Central memory CD8-positive, alpha-beta T cell (primary cell): ENCODE measurements at regions not wholly inside any gene's neighbourhood (a gene's known extent, or its start where the extent isn't known, plus 50 kb on each side); places are given as distances from the start of the nearest gene placed in this dataset.
"Not testable (repeated sequence)": the region's sequence is repeated elsewhere in the genome, so short reads cannot be mapped to it uniquely, and the experiment has no call there.

Source experiments
- ATAC-seq: fragments of 150-1000 bp; cut with Tn5 transposase; replicated peaks from 2 replicates; pipeline ENCODE4 v1.10.0; 2022; ENCODE audit warnings: mild to moderate bottlenecking, moderate FRiP score, moderate number of reproducible peaks; ENCODE audit not compliant: poor library complexity, severe bottlenecking; ENCODE audit errors: extremely low read depth
- DNase-seq, 2 donors: peaks; one replicate each; pipeline ENCODE4 v3.0.0; 2021; ENCODE audit warnings: low spot score in 2 of 2
- H3K27ac Mint-ChIP-seq: one replicate; pipeline ENCODE4 v1.8.0; 2022; ENCODE audit warnings: low read depth, mild to moderate bottlenecking, moderate library complexity, mixed read lengths
- H3K27me3 Mint-ChIP-seq: one replicate; pipeline ENCODE4 v1.8.0; 2022; ENCODE audit warnings: mixed read lengths
- H3K36me3 Mint-ChIP-seq: one replicate; pipeline ENCODE4 v1.8.0; 2022; ENCODE audit warnings: mild to moderate bottlenecking, moderate library complexity, mixed read lengths; ENCODE audit not compliant: insufficient read depth
- H3K4me1 Mint-ChIP-seq: one replicate; pipeline ENCODE4 v1.8.0; 2022; ENCODE audit warnings: mixed read lengths
- H3K4me3 Mint-ChIP-seq: one replicate; pipeline ENCODE4 v1.8.0; 2022; ENCODE audit warnings: mild to moderate bottlenecking, moderate library complexity, mixed read lengths
- H3K9me3 Mint-ChIP-seq: one replicate; pipeline ENCODE4 v1.8.0; 2022; ENCODE audit warnings: mixed read lengths

- Mint-ChIP-seq H3K27me3 (no peaks in the 10 kb centered on the region), H3K4me1 (no peaks in the 10 kb centered on the region), H3K36me3 (no peaks in the 10 kb centered on the region), H3K27ac (no peak overlapping the region), H3K4me3 (no peak overlapping the region), H3K9me3 (no peaks in the 10 kb centered on the region)
- ATAC-seq: no peak
- no peak for DNase-seq
These were observed 1111.8 kb upstream of the ACO1 start for GRCh38 chr9:31272456-31273295.

GRCh38 chr9:31275419-31275818, 1109.0 kb upstream of the ACO1 start:
- no peak for ATAC-seq
- Mint-ChIP-seq H3K27ac (no peak overlapping the region), H3K9me3 (no peaks in the 10 kb centered on the region), H3K36me3 (no peaks in the 10 kb centered on the region), H3K4me3 (no peak overlapping the region), H3K27me3 (no peaks in the 10 kb centered on the region), H3K4me1 (peaks cover 13% of the 10 kb centered on the region)
- no peak for DNase-seq

GRCh38 chr9:31290731-31291130, 1093.7 kb upstream of the ACO1 start:
- no peaks in the 10 kb centered on the region for H3K27me3 Mint-ChIP-seq
- DNase-seq (no peak), ATAC-seq (no peak)
- peaks cover 9% of the 10 kb centered on the region for H3K4me1 Mint-ChIP-seq
- peaks cover 8% of the 10 kb centered on the region for H3K9me3 Mint-ChIP-seq
- peaks cover 2% of the 10 kb centered on the region for H3K36me3 Mint-ChIP-seq
- H3K4me3 Mint-ChIP-seq: no peak overlapping the region
- no peak overlapping the region for H3K27ac Mint-ChIP-seq

- DNase-seq (no peak), ATAC-seq (peak; percentile 14)
- Mint-ChIP-seq H3K4me3 (peak overlapping the region; percentile 35), H3K9me3 (no peaks in the 10 kb centered on the region), H3K4me1 (peaks cover 16% of the 10 kb centered on the region), H3K27me3 (no peaks in the 10 kb centered on the region), H3K36me3 (peaks cover 2% of the 10 kb centered on the region), H3K27ac (peak overlapping the region; percentile 45)
These were observed 1081.6 kb upstream of the ACO1 start for GRCh38 chr9:31302620-31303418.

- peaks cover 16% of the 10 kb centered on the region for H3K4me1 Mint-ChIP-seq
- DNase-seq (no peak), ATAC-seq (no peak)
- H3K4me3 Mint-ChIP-seq: no peak overlapping the region
- H3K27ac Mint-ChIP-seq: no peak overlapping the region
- H3K9me3 Mint-ChIP-seq: no peaks in the 10 kb centered on the region
- H3K27me3 Mint-ChIP-seq: no peaks in the 10 kb centered on the region
- peaks cover 2% of the 10 kb centered on the region for H3K36me3 Mint-ChIP-seq
These were observed 1079.9 kb upstream of the ACO1 start for GRCh38 chr9:31304576-31304975.

GRCh38 chr9:31314241-31314640, 1070.2 kb upstream of the ACO1 start:
- H3K27me3 Mint-ChIP-seq: no peaks in the 10 kb centered on the region
- no peak for DNase-seq
- H3K36me3 Mint-ChIP-seq: no peaks in the 10 kb centered on the region
- H3K4me3 Mint-ChIP-seq: no peak overlapping the region
- peaks cover 5% of the 10 kb centered on the region for H3K9me3 Mint-ChIP-seq
- peaks cover 5% of the 10 kb centered on the region for H3K4me1 Mint-ChIP-seq
- no peak overlapping the region for H3K27ac Mint-ChIP-seq
- no peak for ATAC-seq

- Mint-ChIP-seq H3K4me3 (no peak overlapping the region), H3K9me3 (no peaks in the 10 kb centered on the region), H3K36me3 (no peaks in the 10 kb centered on the region), H3K27ac (no peak overlapping the region), H3K4me1 (peaks cover 20% of the 10 kb centered on the region), H3K27me3 (no peaks in the 10 kb centered on the region)
- DNase-seq (no peak), ATAC-seq (no peak)
These were observed 1063.9 kb upstream of the ACO1 start for GRCh38 chr9:31320494-31320893.

GRCh38 chr9:31321256-31321655, 1063.2 kb upstream of the ACO1 start:
- Mint-ChIP-seq H3K36me3 (no peaks in the 10 kb centered on the region), H3K4me1 (peaks cover 20% of the 10 kb centered on the region)
- ATAC-seq: no peak

GRCh38 chr9:31321686-31322085, 1062.8 kb upstream of the ACO1 start:
- Mint-ChIP-seq H3K27me3 (no peaks in the 10 kb centered on the region), H3K4me3 (no peak overlapping the region), H3K4me1 (peaks cover 23% of the 10 kb centered on the region), H3K9me3 (peaks cover 3% of the 10 kb centered on the region), H3K36me3 (no peaks in the 10 kb centered on the region), H3K27ac (no peak overlapping the region)
- ATAC-seq (no peak), DNase-seq (no peak)

More at GRCh38 chr9:31321256-31321655, 1063.2 kb upstream of the ACO1 start:
- DNase-seq: no peak
- Mint-ChIP-seq H3K27ac (no peak overlapping the region), H3K9me3 (no peaks in the 10 kb centered on the region), H3K4me3 (no peak overlapping the region), H3K27me3 (no peaks in the 10 kb centered on the region)

GRCh38 chr9:31323726-31324444, 1060.6 kb upstream of the ACO1 start:
- H3K27me3 Mint-ChIP-seq: no peaks in the 10 kb centered on the region
- peak; percentile 62 for ATAC-seq
- peak overlapping the region; percentile 27 for H3K4me3 Mint-ChIP-seq
- peaks cover 37% of the 10 kb centered on the region for H3K4me1 Mint-ChIP-seq
- H3K27ac Mint-ChIP-seq: peak overlapping the region; percentile 82
- DNase-seq: no peak
- H3K9me3 Mint-ChIP-seq: peaks cover 4% of the 10 kb centered on the region
- peaks cover 1% of the 10 kb centered on the region for H3K36me3 Mint-ChIP-seq

- peaks cover 1% of the 10 kb centered on the region for H3K36me3 Mint-ChIP-seq
- peaks cover 4% of the 10 kb centered on the region for H3K9me3 Mint-ChIP-seq
- no peak overlapping the region for H3K4me3 Mint-ChIP-seq
- peaks cover 37% of the 10 kb centered on the region for H3K4me1 Mint-ChIP-seq
- ATAC-seq (no peak), DNase-seq (no peak)
- no peak overlapping the region for H3K27ac Mint-ChIP-seq
- H3K27me3 Mint-ChIP-seq: no peaks in the 10 kb centered on the region
These were observed 1058.7 kb upstream of the ACO1 start for GRCh38 chr9:31325778-31326177.

GRCh38 chr9:31326883-31327282, 1057.6 kb upstream of the ACO1 start:
- not testable (repeated sequence) for H3K4me3 Mint-ChIP-seq, DNase-seq, H3K36me3 Mint-ChIP-seq, ATAC-seq, H3K27me3 Mint-ChIP-seq, H3K9me3 Mint-ChIP-seq
- peak overlapping the region; percentile 23 for H3K27ac Mint-ChIP-seq
- H3K4me1 Mint-ChIP-seq: peaks cover 37% of the 10 kb centered on the region
